HAP-1 (cell line): ENCODE measurements at regions not wholly inside any gene's neighbourhood (a gene's known extent, or its start where the extent isn't known, plus 50 kb on each side); places are given as distances from the start of the nearest gene placed in this dataset.

Source experiments
- DNase-seq, 2 experiments: peaks; one replicate each; pipeline ENCODE4 v3.0.0-alpha.2; 2016 to 2020; ENCODE audit warnings: low spot score in 2 of 2
- H3K27me3 ChIP-seq: fragments of 250-450 bp; sonication (Bioruptor Pico); 2 replicates; pipeline ENCODE4 v1.5.1; 2020; ENCODE audit warnings: low read depth, mild to moderate bottlenecking, moderate library complexity
- H3K36me3 ChIP-seq: fragments of 250-450 bp; sonication (Bioruptor Pico); replicated peaks from 2 replicates; pipeline ENCODE4 v1.5.1; 2020; ENCODE audit warnings: mild to moderate bottlenecking
- H3K4me1 ChIP-seq: fragments of 250-450 bp; sonication (Bioruptor Pico); 2 replicates; pipeline ENCODE4 v1.5.1; 2020; ENCODE audit warnings: mild to moderate bottlenecking
- H3K4me3 ChIP-seq: fragments of 250-450 bp; sonication (Bioruptor Pico); 2 replicates; pipeline ENCODE4 v1.5.1; 2020; ENCODE audit warnings: mild to moderate bottlenecking, moderate library complexity
- H3K9me3 ChIP-seq: fragments of 250-450 bp; sonication (Bioruptor Pico); 2 replicates; pipeline ENCODE4 v1.5.1; 2020; ENCODE audit warnings: mild to moderate bottlenecking, moderate library complexity
- in situ Hi-C: fragments of 300-500 bp; cut with MboI; formaldehyde crosslinking; loops from 3 replicates; pipeline ENCODE4 v1.14.3; 2020; ENCODE audit warnings: low sequenced_read_pairs, inconsistent platforms, mixed read lengths

DNA sequence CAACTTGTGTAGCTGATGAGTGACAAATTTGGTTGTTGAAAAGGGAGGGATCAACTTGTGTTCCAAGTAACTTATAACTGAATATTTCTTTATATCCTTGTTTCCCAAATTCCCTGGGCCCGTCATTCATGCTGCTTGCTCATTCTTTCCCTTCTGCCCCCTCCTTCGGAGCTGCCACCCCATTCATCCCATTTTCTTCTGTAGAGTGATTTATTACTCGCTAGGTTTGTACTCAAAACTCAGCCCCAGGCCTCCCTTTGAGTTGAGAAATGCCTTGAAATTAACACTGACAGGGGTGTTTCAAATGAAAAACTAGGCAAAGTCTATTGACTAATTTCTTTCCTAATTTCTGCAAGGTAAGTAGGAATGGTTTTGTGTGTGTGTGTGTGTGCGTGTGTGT lies 277.4 kb upstream of the SLCO3A1 start:
- no peaks in the 10 kb centered on the region for H3K27me3 ChIP-seq
- H3K4me1 ChIP-seq = no peaks in the 10 kb centered on the region
- DNase-seq = no peak
- H3K36me3 ChIP-seq = no peaks in the 10 kb centered on the region
- H3K4me3 ChIP-seq = no peak overlapping the region
- in situ Hi-C loops = no loop called here
- H3K9me3 ChIP-seq = no peaks in the 10 kb centered on the region

DNA sequence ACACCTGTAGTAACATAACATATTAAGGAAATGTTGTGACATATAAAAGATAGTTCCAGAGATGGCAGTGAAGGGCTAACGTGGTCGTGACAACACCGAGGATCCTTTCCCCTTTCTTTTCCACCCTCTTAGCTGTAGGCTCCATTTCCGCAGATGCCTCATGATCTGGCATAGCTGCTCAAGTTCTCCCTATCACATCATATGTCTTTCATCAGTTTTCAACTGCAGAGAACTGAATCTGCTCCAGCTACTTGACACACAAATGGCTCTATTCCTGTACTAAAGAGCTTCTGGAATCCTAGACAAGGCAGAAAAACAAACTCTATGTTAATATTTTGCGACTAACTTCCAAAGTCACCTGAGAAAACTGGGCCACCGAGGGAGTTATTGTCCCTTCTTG lies 275.0 kb upstream of the SLCO3A1 start:
- H3K4me1 ChIP-seq = no peaks in the 10 kb centered on the region
- H3K4me3 ChIP-seq = no peak overlapping the region
- no peaks in the 10 kb centered on the region for H3K27me3 ChIP-seq
- DNase-seq = no peak
- H3K36me3 ChIP-seq = no peaks in the 10 kb centered on the region
- no peaks in the 10 kb centered on the region for H3K9me3 ChIP-seq
- in situ Hi-C loops = no loop called here

DNA sequence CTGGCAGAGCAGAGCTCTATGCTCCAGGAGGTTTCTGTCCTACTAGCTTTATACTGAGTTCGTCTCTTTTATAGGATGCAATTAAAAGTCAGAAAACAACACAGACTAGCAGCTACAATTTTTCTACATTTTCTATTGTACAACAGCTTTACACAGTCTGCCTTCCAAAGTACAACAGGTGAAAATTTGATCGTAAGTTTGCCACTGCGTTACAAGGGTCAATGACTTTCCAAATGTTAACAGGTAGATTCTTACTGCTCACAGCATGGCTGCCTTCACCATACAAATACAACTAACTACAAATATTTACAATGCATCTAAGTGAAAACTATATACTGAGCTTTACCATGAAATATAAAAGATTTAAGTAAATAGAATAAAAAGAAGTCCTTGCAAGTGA lies 268.6 kb upstream of the SLCO3A1 start:
- no peak overlapping the region for H3K4me3 ChIP-seq
- in situ Hi-C loops = no loop called here
- H3K4me1 ChIP-seq = no peaks in the 10 kb centered on the region
- H3K36me3 ChIP-seq = no peaks in the 10 kb centered on the region
- no peaks in the 10 kb centered on the region for H3K27me3 ChIP-seq
- DNase-seq = no peak
- H3K9me3 ChIP-seq = no peaks in the 10 kb centered on the region

DNA sequence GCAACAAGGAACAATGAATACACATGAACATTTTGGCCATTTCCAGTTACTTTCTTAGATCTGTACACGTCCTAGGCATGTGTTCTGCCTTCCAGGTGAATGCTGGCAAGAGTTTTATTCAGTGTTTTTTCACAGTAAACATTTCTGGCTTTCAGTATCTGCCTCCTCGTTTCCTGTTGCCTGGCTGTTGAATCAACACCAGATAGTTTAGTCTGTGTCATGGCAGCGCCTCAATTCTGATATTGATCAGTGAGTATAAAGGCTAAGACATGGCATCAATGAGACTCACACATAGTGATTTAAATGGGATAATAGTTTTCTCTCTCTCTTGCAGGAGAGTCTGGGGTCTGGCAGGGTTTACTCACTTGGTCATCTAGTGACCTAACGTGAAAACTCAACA lies 266.9 kb upstream of the SLCO3A1 start:
- H3K9me3 ChIP-seq = no peaks in the 10 kb centered on the region
- no peaks in the 10 kb centered on the region for H3K27me3 ChIP-seq
- in situ Hi-C loops = no loop called here
- H3K4me3 ChIP-seq = no peak overlapping the region
- H3K36me3 ChIP-seq = no peaks in the 10 kb centered on the region
- no peaks in the 10 kb centered on the region for H3K4me1 ChIP-seq
- DNase-seq = no peak

DNA sequence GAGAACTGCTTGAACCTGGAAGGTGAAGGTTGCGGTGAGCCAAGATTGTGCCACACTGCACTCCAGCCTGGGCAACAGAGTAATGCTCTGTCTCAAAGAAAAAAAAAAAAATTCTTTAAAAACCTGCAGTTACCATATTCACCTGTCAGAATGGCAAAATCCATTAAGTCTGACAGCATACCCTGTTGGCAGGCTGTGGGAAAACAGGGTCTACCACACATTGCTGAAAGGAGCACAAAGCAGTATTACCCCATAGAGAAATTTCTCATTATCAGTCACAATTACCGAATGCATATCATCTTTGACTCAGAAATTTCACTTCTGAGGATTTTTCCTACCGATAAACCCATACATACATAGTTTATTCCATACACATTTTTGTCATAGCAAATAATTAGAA lies 264.1 kb upstream of the SLCO3A1 start:
- no peak overlapping the region for H3K4me3 ChIP-seq
- no peak for DNase-seq
- in situ Hi-C loops = no loop called here
- H3K36me3 ChIP-seq = no peaks in the 10 kb centered on the region
- no peaks in the 10 kb centered on the region for H3K27me3 ChIP-seq
- no peaks in the 10 kb centered on the region for H3K4me1 ChIP-seq
- H3K9me3 ChIP-seq = no peaks in the 10 kb centered on the region

DNA sequence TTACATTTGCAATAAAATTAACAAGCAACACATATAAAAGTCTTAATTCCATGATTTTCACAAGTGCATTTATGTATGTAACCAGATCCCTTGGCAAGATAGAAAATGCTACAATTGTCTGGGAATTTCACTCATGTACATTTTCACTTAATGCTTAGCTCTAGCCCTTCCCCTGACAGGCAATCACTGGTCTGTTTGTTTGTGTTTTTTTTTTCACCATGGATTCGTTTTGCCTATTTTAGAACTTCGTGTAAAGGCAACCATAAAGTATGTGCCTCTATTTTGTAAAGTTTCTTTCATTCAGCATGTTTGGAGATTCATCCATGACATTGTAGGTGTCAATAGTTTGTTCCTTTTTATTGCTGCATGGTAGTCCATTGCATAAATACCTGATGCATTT lies 260.9 kb upstream of the SLCO3A1 start:
- in situ Hi-C loops = no loop called here
- Histone ChIP-seq H3K36me3 (no peaks in the 10 kb centered on the region), H3K4me1 (no peaks in the 10 kb centered on the region), H3K4me3 (no peak overlapping the region), H3K9me3 (no peaks in the 10 kb centered on the region), H3K27me3 (no peaks in the 10 kb centered on the region)
- DNase-seq = no peak

DNA sequence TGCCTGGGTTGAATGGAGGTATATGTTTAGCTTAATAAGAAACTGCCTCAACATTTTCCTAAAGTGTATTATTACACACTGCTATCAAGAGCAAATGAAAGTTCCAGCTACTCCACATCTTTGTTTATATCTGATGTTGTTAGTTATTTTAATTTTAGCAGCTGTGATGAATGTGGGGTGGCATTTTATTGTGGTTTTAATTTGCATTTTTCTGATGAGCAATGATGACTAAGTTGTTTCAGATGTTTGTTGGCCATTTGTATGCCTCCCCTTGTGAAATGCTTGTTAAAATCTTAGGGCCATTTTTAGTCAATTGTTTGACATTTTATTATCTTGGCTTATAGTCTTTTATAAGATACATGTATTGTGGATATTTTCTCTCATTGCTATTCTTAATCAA lies 260.4 kb upstream of the SLCO3A1 start:
- H3K4me3 ChIP-seq = no peak overlapping the region
- H3K4me1 ChIP-seq = no peaks in the 10 kb centered on the region
- H3K36me3 ChIP-seq = no peaks in the 10 kb centered on the region
- H3K27me3 ChIP-seq = no peaks in the 10 kb centered on the region
- no peak for DNase-seq
- H3K9me3 ChIP-seq = no peaks in the 10 kb centered on the region
- in situ Hi-C loops = no loop called here

DNA sequence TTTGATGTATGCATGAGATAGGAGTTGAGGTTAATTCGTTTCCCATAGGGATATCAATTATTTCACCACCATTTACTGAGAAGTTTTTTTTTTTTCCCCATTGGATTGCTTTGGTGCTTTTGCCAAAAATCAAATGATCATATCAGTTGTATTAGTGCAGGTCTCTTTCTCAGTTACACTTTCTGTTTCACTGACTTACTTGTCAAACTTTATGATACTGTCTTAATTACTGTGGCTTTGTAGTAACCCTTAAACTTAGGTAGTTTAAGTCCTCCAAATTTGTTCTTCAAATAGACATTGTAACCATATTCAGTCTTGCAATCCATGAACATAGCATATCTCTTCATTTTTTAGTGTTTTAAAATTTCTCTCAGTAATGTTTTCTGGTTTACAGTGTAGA lies 259.9 kb upstream of the SLCO3A1 start:
- no peaks in the 10 kb centered on the region for H3K27me3 ChIP-seq
- H3K4me1 ChIP-seq = no peaks in the 10 kb centered on the region
- H3K4me3 ChIP-seq = no peak overlapping the region
- no peaks in the 10 kb centered on the region for H3K9me3 ChIP-seq
- no peak for DNase-seq
- no peaks in the 10 kb centered on the region for H3K36me3 ChIP-seq
- in situ Hi-C loops = no loop called here

DNA sequence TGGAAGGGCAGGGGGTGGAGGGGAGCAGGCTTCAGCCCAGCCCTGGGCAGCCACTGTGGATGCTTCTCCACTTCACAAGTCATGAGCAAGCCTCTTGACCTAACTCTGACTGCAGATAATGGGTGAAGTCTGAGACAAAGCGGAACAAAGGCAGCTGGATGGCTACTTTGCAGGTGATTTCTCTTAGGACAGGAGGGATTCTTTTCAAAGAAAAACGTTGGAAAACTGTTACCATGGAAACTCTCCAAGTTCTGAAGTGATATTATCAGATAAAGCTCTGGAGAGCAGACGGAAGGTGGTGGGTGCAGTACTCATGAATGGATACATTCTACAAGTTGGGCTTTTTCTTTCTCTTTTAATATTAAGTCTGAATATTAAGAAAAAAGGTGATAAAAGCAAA lies 254.2 kb upstream of the SLCO3A1 start:
- in situ Hi-C loops = no loop called here
- Histone ChIP-seq H3K36me3 (no peaks in the 10 kb centered on the region), H3K27me3 (no peaks in the 10 kb centered on the region), H3K4me3 (no peak overlapping the region), H3K9me3 (no peaks in the 10 kb centered on the region), H3K4me1 (no peaks in the 10 kb centered on the region)
- DNase-seq = no peak

DNA sequence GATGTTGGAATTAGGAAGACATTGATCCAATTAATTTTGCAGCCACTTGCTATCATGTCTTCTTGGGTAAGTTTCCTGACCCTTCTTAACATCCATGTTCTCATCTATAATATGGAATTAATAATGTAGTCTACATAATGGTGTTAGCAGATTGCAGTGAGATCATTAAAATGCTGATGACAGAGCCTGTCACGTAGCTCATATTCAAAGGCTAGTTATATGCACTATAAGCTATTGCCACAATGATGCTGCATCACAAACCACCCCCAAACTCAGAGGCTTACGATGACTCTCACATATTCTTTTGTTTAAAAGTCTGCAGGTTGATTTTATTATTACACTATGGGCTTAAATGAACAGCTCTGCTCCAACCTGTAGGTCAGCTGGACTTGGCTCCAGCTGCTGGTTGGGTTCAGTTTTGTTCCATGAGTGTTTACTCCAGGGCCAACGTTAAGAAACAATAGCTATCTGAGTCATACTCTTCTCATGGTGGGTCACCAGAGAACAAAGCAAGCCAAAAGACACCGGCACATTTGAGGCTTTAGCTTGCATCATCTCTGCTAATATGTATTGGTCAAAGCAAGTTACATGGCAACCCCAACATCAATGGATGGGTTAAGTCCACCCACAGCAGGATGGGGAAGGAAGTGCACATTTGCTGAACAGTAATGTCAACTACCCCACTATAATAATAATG lies 250.0 kb upstream of the SLCO3A1 start:
- no peaks in the 10 kb centered on the region for H3K9me3 ChIP-seq
- H3K4me1 ChIP-seq = no peaks in the 10 kb centered on the region
- no peaks in the 10 kb centered on the region for H3K27me3 ChIP-seq
- H3K4me3 ChIP-seq = no peak overlapping the region
- in situ Hi-C loops = no loop called here
- H3K36me3 ChIP-seq = no peaks in the 10 kb centered on the region
- DNase-seq = no peak

DNA sequence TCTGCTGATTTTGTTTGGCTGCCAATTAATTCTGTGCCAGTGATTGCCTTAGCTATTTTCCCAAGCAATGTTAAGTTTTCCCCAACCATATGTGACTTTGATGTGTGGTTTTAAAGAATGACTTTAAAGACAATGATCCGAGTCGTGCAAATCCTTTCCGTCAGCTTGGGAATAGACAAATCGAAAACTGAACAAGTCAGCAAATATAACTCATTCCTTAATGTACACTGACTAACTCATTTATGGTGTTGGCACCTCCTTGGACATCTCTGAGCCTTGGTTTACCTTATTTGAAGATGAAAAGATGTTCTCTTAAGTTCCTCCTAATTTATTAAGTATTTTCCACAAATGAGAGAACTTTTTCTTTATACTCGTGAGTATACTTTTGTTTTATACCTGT lies 249.4 kb upstream of the SLCO3A1 start:
- in situ Hi-C loops = no loop called here
- Histone ChIP-seq H3K9me3 (no peaks in the 10 kb centered on the region), H3K4me1 (no peaks in the 10 kb centered on the region), H3K36me3 (no peaks in the 10 kb centered on the region), H3K4me3 (no peak overlapping the region), H3K27me3 (no peaks in the 10 kb centered on the region)
- DNase-seq = no peak

DNA sequence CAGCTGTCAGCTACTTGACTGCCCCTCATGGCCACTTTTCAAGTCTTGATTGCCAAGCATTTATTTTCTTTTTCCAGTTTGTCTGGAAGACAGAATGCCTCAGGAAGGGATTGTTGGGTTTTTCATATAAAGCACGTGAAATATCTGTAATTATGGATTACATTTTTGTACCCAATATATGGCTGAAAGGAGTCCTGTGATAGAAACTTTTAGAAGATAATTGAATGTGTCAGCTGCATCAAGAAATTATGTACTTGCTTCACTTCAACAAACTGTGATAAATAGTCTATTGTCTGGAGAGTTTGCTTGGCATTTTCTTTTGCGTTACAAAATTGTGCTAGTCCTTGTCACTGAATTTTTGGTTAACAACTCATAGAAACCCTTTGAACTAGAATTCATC lies 247.9 kb upstream of the SLCO3A1 start:
- H3K4me1 ChIP-seq = no peaks in the 10 kb centered on the region
- in situ Hi-C loops = no loop called here
- H3K9me3 ChIP-seq = no peaks in the 10 kb centered on the region
- DNase-seq = no peak
- H3K27me3 ChIP-seq = no peaks in the 10 kb centered on the region
- H3K4me3 ChIP-seq = no peak overlapping the region
- H3K36me3 ChIP-seq = no peaks in the 10 kb centered on the region

DNA sequence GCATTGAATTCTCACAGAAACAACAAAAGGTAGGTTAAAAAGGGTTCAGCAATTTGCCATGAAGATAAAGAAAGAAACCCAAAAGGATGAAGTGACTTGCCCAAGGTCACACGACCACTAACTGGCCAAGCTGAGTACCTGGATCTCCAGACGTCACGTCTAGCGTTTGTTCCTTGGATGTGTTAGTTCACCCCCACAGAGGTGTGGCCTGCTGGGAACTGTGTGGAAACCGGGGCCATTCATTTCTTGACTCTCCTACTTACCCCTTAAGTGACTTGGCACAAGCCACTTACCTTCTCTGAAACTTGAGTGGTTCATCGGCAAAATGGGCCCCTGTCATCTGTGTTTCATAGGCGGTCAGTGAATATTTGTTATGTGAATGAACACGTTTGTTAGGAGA lies 244.3 kb upstream of the SLCO3A1 start:
- no peaks in the 10 kb centered on the region for H3K27me3 ChIP-seq
- in situ Hi-C loops = no loop called here
- DNase-seq = no peak
- no peaks in the 10 kb centered on the region for H3K36me3 ChIP-seq
- no peaks in the 10 kb centered on the region for H3K9me3 ChIP-seq
- H3K4me1 ChIP-seq = no peaks in the 10 kb centered on the region
- H3K4me3 ChIP-seq = no peak overlapping the region

DNA sequence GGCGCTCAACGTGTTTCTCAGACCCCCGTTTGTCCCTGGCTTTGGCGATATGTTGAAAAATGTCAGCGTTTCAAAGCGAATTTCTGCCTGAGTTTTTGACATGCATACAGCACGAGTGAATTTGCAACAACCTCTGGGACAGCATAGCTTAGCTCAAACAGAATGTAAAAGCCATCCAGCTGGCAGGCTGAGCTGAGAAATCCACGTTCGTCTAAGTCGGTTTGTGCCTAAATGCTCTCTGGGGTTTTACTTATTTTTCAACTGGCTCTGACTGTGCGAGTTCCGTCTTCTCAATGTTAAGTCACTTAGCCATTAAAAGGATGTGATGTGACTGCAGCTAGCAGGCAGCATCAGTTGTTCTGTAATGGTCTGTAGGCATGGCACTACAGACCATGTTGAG lies 243.5 kb upstream of the SLCO3A1 start:
- Histone ChIP-seq H3K4me1 (no peaks in the 10 kb centered on the region), H3K4me3 (no peak overlapping the region), H3K9me3 (no peaks in the 10 kb centered on the region), H3K27me3 (no peaks in the 10 kb centered on the region), H3K36me3 (no peaks in the 10 kb centered on the region)
- in situ Hi-C loops = no loop called here
- no peak for DNase-seq

DNA sequence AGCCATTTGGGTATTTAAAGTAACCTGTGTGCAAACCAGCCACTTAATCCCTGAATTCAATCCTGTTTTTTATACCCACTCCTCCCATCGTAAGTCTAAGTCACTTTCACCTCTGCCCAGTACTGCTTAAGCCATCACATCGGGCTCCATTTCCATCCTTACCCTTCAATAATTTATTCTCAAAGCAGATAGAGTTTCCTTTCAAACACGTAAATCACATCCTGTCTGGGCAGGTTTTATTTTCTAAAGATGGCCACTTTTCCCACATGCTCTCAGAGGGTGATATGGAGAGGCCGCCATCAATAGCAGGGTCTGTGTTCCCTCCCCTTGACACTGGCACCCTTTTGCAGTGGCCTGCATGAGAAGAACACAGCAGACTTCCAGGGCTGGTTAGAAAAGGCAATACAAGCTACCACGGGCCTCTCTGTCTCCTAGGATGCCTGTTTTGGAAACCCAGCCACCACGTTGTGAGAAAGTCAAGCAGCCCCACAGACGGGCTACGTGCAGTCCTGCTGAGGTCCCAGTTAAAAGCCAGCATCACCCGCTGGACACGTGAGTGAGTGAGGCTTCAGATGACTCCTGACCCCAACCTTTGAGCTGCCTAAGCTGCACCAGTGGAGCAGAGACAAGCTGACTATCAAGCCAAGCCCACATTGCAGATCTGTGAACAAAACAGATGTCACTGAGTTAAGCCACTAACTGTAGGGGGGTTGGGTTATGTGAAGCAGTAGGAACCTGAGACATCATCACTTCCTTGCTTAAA lies 241.8 kb upstream of the SLCO3A1 start:
- Histone ChIP-seq H3K4me3 (no peak overlapping the region), H3K36me3 (no peaks in the 10 kb centered on the region), H3K27me3 (no peaks in the 10 kb centered on the region), H3K9me3 (no peaks in the 10 kb centered on the region), H3K4me1 (no peaks in the 10 kb centered on the region)
- in situ Hi-C loops = no loop called here
- DNase-seq = no peak
